Neural cell (in vitro differentiated cells): ENCODE measurements at regions not wholly inside any gene's neighbourhood (a gene's known extent, or its start where the extent isn't known, plus 50 kb on each side); places are given as distances from the start of the nearest gene placed in this dataset.

Experiments
- EP300 ChIP-seq: fragments of 450-650 bp; conservative IDR thresholded peaks from 2 replicates; pipeline ENCODE4 v1.6.1; 2014; ENCODE audit warnings: antibody characterized with exemption, mild to moderate bottlenecking, moderate library complexity; ENCODE audit not compliant: poor library complexity, severe bottlenecking
- RAD21 ChIP-seq: fragments of 450-650 bp; conservative IDR thresholded peaks from 2 replicates; pipeline ENCODE4 v1.6.1; 2014; ENCODE audit warnings: antibody characterized with exemption, mild to moderate bottlenecking, moderate library complexity

DNA sequence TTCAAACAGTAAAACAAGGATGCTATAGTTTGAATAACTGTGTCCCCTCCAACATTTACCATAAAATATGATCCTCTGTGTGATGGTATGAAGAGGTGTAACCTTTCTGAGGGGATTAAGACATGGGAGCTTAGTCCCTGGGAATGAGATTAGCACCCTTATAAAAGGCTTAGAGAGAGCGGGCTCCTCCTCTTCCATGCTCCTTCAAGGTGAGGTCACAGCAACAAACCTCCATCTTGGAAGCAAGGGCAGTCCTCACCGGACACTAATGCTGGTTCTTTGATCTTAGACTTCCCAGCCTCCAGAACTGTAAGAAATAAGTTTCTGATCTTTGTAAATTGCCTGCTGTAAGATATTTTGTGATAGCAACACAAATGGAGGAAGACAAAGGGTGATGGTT lies 700.3 kb downstream of the TMEM182 start:
- TF ChIP-seq RAD21 (no peak), EP300 (no peak)
